AG10803 (cell line): ENCODE measurements at regions not wholly inside any gene's neighbourhood (a gene's known extent, or its start where the extent isn't known, plus 50 kb on each side); places are given as distances from the start of the nearest gene placed in this dataset.

Experiments used
- DNase-seq: peaks from one replicate; pipeline ENCODE4 v3.0.0; 2010; ENCODE audit warnings: low read depth
- H3K4me3 ChIP-seq: 2 replicates; pipeline ENCODE4 v1.5.1; 2011; ENCODE audit warnings: mild to moderate bottlenecking, low read length, control low read depth
- TF ChIP-seq, protein P1 (sequence below): conservative IDR thresholded peaks from 2 replicates; pipeline ENCODE4 v1.5.1; 2011; ENCODE audit warnings: mild to moderate bottlenecking, low read length, control low read depth, inconsistent platforms

DNA sequence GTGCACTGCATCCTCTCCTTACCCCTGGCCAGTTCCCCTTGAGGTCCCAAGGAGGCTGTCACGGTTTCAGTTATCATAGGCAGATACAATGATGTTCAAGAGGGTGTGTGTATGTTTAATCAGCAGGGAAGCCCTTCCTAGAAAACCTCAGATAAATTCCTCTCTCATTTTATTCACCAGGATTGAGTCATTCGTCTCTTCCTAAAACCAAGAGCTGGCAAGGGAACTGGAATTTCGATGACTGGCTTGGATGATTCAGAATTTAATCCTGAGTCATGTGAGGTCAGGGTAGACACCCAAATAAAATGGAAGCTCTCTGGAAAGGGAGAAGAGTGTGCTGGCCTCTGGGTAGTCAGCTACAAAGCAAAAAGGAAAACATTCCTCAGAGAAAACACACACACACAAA lies 106.2 kb upstream of the RAPGEF2 start:
- no peak overlapping the region for H3K4me3 ChIP-seq
- DNase-seq: peak; percentile 93
- TF ChIP-seq, protein P1, sequence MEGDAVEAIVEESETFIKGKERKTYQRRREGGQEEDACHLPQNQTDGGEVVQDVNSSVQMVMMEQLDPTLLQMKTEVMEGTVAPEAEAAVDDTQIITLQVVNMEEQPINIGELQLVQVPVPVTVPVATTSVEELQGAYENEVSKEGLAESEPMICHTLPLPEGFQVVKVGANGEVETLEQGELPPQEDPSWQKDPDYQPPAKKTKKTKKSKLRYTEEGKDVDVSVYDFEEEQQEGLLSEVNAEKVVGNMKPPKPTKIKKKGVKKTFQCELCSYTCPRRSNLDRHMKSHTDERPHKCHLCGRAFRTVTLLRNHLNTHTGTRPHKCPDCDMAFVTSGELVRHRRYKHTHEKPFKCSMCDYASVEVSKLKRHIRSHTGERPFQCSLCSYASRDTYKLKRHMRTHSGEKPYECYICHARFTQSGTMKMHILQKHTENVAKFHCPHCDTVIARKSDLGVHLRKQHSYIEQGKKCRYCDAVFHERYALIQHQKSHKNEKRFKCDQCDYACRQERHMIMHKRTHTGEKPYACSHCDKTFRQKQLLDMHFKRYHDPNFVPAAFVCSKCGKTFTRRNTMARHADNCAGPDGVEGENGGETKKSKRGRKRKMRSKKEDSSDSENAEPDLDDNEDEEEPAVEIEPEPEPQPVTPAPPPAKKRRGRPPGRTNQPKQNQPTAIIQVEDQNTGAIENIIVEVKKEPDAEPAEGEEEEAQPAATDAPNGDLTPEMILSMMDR: no peak

DNA sequence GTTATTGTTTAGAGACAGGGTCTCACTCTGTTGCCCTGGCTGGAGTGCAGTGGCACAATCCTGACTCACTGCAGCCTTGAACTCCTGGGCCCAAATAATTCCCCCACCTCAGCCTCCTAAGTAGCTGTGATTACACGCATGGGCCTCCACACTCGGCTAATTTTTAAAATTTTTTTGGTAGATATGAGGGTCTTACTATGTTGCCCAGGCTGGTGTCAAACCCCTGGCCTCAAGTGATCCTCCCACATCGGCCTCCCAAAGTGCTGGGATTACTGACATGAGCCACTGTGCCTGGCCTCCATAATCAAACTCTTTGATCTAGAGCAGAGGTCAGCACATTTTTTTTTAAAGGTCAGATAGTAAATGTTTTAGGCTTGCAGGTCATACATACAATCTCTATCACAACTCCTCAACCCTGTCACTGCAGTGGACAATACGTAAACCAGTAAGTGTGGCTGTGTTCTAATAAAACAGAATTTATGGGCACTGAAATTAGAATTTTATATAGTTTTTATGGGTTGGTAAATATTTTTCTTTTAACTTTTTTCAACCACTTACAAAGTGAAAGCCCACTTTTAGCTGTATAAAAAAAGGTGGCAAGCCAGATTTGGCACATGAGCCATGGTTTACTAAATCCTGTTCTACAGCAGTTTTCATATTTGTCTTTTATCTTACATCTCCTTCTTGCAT lies 105.1 kb upstream of the RAPGEF2 start:
- TF ChIP-seq, protein P1: no peak
- no peak overlapping the region for H3K4me3 ChIP-seq
- no peak for DNase-seq

DNA sequence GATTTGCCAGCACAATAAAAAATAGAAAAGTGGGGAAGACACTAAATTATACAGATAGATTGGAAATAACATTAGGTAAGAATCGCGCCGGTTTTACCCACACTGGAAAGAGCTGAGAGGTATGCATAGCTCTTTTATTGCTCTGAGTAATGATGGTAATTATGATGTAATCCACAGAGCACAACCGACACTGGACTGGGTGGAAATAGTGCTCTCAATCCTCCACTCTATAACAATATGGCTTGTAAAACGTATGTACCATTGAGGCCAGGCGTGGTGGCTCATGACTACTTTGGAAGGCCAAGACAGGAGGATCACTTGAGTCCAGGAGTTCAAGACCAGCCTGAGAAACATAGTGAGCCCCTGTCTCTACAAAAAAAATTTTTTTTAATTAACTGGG lies 104.3 kb upstream of the RAPGEF2 start:
- DNase-seq: peak; percentile 60
- TF ChIP-seq, protein P1: no peak
- no peak overlapping the region for H3K4me3 ChIP-seq

DNA sequence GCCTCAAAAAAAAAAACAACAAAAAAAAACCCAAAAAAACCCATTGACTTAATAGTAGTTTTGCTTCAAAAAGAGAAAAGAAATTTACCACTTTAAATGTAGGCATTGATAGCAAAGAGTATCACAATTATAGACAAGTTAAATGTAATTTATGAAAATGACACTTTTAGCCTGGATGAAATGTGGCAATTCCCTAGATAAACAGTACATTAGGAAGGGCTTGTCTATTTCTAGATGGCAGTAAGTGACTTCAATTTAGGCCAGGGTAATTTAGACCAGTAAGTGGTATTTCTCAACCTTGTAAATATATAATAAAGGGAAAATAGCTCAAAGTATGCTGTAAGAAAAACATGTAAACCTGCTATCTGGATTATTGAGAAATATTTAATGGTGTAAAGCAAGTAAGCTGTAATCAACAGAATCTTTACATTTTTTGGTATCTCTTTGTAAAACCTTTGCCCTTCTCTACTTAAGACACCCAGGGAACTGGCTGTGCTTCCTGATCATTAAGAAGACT lies 103.7 kb upstream of the RAPGEF2 start:
- TF ChIP-seq, protein P1: no peak
- H3K4me3 ChIP-seq: no peak overlapping the region
- DNase-seq: no peak

DNA sequence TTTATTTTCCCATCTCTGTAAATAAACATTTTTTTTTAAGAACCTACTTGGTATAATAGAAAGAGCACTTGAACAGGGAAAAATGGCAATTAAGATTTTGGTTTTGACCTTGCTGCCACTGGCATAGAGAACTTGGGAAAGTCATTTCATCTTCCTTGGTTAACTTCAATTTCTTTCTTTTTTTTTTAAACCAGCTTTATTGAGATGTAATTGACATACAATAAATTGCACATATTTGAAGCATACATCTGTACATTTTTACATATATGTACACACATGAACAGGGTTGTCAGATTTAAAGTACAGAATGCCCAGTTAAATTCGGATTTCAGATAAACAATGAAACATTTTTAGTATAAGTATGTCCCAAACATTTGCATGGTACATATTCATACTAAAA lies 103.0 kb upstream of the RAPGEF2 start:
- DNase-seq: no peak
- TF ChIP-seq, protein P1: no peak
- no peak overlapping the region for H3K4me3 ChIP-seq

DNA sequence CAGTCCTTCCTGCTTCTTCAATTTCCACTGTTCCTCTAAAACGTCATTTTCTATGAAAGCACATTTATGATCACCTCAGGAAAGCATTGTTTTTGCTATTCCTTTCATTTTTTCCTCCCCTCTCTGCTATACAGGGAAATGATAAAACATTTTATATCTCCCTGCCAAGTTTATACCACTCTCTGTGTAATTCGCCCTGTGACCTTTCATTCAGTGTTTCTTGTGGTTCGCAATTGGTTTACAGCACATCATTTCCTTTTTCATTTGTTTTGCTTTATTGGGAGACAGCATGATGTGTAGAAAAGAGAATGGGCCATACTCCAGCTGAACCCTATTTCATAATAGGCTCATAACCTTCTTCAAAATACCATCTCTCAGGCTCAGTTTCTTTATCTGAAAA lies 99.9 kb upstream of the RAPGEF2 start:
- no peak overlapping the region for H3K4me3 ChIP-seq
- TF ChIP-seq, protein P1: no peak
- DNase-seq: peak; percentile 32
